Liver (tissue), 3 donors: ENCODE measurements at regions not wholly inside any gene's neighbourhood (a gene's known extent, or its start where the extent isn't known, plus 50 kb on each side); places are given as distances from the start of the nearest gene placed in this dataset.

Experiments used
- EGR1 ChIP-seq, 2 donors: IDR thresholded peaks; 2 replicates each; pipeline ENCODE4 v1.6.1; 2016 to 2018; ENCODE audit warnings: antibody characterized with exemption in 2 of 2, low read depth in 2 of 2
- RAD21 ChIP-seq, 2 donors: IDR thresholded peaks; 2 replicates each; pipeline ENCODE4 v1.6.1; 2016; ENCODE audit warnings: antibody characterized with exemption in 2 of 2, mild to moderate bottlenecking in 2 of 2
- REST ChIP-seq: IDR thresholded peaks from 2 replicates; pipeline ENCODE4 v1.6.1; 2016; ENCODE audit warnings: antibody characterized with exemption, mild to moderate bottlenecking
- TF ChIP-seq, protein P1 (sequence below): fragments of 150-350 bp; IDR thresholded peaks from 2 replicates; pipeline ENCODE4 v1.5.1; 2017; ENCODE audit warnings: improper control_type of control experiment, low read depth, low read length; ENCODE audit not compliant: missing input control
- donor health status: healthy.
- donor health status: healthy.

GRCh38 chr7:106482091-106482490 is 178.9 kb downstream of the CCDC71L start:
- TF ChIP-seq, protein P1, sequence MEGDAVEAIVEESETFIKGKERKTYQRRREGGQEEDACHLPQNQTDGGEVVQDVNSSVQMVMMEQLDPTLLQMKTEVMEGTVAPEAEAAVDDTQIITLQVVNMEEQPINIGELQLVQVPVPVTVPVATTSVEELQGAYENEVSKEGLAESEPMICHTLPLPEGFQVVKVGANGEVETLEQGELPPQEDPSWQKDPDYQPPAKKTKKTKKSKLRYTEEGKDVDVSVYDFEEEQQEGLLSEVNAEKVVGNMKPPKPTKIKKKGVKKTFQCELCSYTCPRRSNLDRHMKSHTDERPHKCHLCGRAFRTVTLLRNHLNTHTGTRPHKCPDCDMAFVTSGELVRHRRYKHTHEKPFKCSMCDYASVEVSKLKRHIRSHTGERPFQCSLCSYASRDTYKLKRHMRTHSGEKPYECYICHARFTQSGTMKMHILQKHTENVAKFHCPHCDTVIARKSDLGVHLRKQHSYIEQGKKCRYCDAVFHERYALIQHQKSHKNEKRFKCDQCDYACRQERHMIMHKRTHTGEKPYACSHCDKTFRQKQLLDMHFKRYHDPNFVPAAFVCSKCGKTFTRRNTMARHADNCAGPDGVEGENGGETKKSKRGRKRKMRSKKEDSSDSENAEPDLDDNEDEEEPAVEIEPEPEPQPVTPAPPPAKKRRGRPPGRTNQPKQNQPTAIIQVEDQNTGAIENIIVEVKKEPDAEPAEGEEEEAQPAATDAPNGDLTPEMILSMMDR = no peak
- TF ChIP-seq EGR1 (IDR thresholded peaks at IDR 0.05; ENCODE audit: low read depth in 2 of 2) (no peak), REST (no peak), RAD21 (IDR thresholded peaks at IDR 0.05) (no peak)
